Cardiac muscle cell (in vitro differentiated cells and primary cell): ENCODE measurements at regions not wholly inside any gene's neighbourhood (a gene's known extent, or its start where the extent isn't known, plus 50 kb on each side); places are given as distances from the start of the nearest gene placed in this dataset.
A peak's percentile ranks its signal among the peaks of the same experiment; 100 is the strongest.
"Not testable (repeated sequence)": the region's sequence is repeated elsewhere in the genome, so short reads cannot be mapped to it uniquely, and the experiment has no call there.

Source experiments
- DNase-seq, 2 donors: peaks; one replicate each; pipeline versions ENCODE4 v3.0.0 to v3.0.0-alpha.2; 2010 to 2017; ENCODE audit warnings: low read depth in 1 of 2, low spot score in 1 of 2
- H3K27ac ChIP-seq: fragments of 200-600 bp; sonication (generic); 2 replicates; pipeline ENCODE4 v1.5.1; 2016
- H3K27me3 ChIP-seq: fragments of 200-600 bp; sonication (generic); 2 replicates; pipeline ENCODE4 v1.6.0; 2016; ENCODE audit warnings: control low read depth
- H3K36me3 ChIP-seq: fragments of 200-600 bp; sonication (generic); 2 replicates; pipeline ENCODE4 v1.5.1; 2016; ENCODE audit warnings: control low read depth
- H3K4me1 ChIP-seq: fragments of 200-600 bp; sonication (generic); 2 replicates; pipeline ENCODE4 v1.8.1; 2017; ENCODE audit warnings: low read depth, mild to moderate bottlenecking, mixed run types
- H3K4me3 ChIP-seq: fragments of 200-600 bp; sonication (generic); 2 replicates; pipeline ENCODE4 v1.5.1; 2016; ENCODE audit warnings: mild to moderate bottlenecking
- H3K9me3 ChIP-seq: fragments of 200-600 bp; sonication (generic); 2 replicates; pipeline ENCODE4 v1.5.1; 2017; ENCODE audit warnings: low read depth, mild to moderate bottlenecking, control low read depth
- TF ChIP-seq, protein P1 (sequence below): IDR thresholded peaks from 2 replicates; pipeline ENCODE4 v1.5.1; 2012; ENCODE audit warnings: low read depth, mild to moderate bottlenecking, low read length

DNA sequence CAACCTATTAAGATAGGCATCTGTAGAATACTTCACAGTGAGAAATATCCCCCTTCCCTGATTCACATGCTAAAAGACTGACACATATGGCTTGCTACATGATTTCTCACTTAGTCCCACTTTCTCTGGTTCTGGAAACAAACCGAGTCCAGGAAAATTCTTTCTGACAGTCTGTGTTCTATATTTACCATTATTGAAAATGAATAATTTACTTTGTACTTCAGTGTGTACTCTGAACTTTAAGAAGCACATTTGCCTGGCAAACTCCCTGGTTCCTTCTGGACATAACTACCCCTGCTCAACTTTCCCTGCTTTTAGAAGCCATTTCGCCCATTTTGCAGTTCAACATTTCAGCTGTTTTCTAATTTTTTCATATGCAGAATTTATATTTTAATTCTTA is 53.6 kb downstream of the APCS start:
- Histone ChIP-seq H3K36me3 (no peaks in the 10 kb centered on the region), H3K9me3 (no peaks in the 10 kb centered on the region), H3K27ac (no peak overlapping the region), H3K4me3 (no peak overlapping the region), H3K27me3 (no peaks in the 10 kb centered on the region), H3K4me1 (no peaks in the 10 kb centered on the region)
- TF ChIP-seq, protein P1, sequence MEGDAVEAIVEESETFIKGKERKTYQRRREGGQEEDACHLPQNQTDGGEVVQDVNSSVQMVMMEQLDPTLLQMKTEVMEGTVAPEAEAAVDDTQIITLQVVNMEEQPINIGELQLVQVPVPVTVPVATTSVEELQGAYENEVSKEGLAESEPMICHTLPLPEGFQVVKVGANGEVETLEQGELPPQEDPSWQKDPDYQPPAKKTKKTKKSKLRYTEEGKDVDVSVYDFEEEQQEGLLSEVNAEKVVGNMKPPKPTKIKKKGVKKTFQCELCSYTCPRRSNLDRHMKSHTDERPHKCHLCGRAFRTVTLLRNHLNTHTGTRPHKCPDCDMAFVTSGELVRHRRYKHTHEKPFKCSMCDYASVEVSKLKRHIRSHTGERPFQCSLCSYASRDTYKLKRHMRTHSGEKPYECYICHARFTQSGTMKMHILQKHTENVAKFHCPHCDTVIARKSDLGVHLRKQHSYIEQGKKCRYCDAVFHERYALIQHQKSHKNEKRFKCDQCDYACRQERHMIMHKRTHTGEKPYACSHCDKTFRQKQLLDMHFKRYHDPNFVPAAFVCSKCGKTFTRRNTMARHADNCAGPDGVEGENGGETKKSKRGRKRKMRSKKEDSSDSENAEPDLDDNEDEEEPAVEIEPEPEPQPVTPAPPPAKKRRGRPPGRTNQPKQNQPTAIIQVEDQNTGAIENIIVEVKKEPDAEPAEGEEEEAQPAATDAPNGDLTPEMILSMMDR: no peak
- no peak for DNase-seq

- H3K27ac ChIP-seq: no peak overlapping the region
- H3K27me3 ChIP-seq: no peaks in the 10 kb centered on the region
- H3K4me3 ChIP-seq: no peak overlapping the region
- no peaks in the 10 kb centered on the region for H3K9me3 ChIP-seq
- no peak for DNase-seq
- no peaks in the 10 kb centered on the region for H3K36me3 ChIP-seq
- H3K4me1 ChIP-seq: no peaks in the 10 kb centered on the region
- TF ChIP-seq, protein P1: no peak
Measured at GRCh38 chr1:159646687-159647086, 59.1 kb downstream of the APCS start.

DNA sequence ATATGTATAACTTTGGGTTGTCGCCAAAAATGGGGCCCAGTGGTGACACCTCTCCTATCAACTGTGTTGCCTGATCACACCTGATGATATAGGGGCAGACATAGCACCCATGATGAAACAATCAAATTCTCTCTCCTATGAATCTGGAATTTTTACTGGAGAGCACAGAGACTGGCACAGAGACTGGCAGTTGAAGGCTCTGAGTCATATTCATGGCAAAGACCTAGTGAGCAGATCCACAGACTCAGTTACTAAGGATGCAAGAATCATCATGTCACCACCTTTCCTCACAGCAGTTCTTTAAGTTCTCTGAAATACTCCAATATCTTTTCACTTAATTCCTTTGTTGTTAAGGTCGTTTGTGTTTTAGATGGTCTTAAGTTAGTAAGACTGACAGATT is 60.0 kb downstream of the APCS start:
- H3K27me3 ChIP-seq: no peaks in the 10 kb centered on the region
- H3K4me1 ChIP-seq: no peaks in the 10 kb centered on the region
- no peaks in the 10 kb centered on the region for H3K9me3 ChIP-seq
- H3K4me3 ChIP-seq: no peak overlapping the region
- TF ChIP-seq, protein P1: no peak
- no peak overlapping the region for H3K27ac ChIP-seq
- DNase-seq: no peak
- no peaks in the 10 kb centered on the region for H3K36me3 ChIP-seq

DNA sequence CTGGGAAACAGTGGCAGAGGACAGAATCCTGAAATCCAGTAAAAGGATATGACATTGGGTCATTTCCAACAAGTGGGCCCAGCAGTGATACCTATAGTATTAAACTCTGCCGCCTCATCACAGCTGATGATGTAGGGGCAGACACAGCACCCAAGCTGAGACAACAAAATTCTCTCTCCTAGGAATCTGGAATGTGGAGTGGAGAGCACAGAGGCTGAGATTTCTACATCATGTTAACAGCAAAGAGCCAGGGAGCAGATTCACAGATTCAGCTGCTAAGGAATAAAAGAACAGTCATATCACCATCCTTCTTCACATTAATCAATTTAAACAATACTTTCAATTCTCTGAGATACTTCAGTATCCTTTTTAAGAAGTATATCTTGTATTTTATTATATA is 61.9 kb downstream of the CRP start:
- no peaks in the 10 kb centered on the region for H3K4me1 ChIP-seq
- DNase-seq: peak; percentile 9 to 34
- H3K27ac ChIP-seq: no peak overlapping the region
- H3K27me3 ChIP-seq: no peaks in the 10 kb centered on the region
- no peaks in the 10 kb centered on the region for H3K9me3 ChIP-seq
- TF ChIP-seq, protein P1: no peak
- no peak overlapping the region for H3K4me3 ChIP-seq
- no peaks in the 10 kb centered on the region for H3K36me3 ChIP-seq

GRCh38 chr1:159653201-159653600 is 61.2 kb downstream of the CRP start:
- Histone ChIP-seq H3K4me1 (no peaks in the 10 kb centered on the region), H3K27ac (no peak overlapping the region), H3K4me3 (no peak overlapping the region), H3K36me3 (no peaks in the 10 kb centered on the region), H3K9me3 (no peaks in the 10 kb centered on the region), H3K27me3 (no peaks in the 10 kb centered on the region)
- peak in 1 of 2 donors; percentile 62 for DNase-seq
- TF ChIP-seq, protein P1: no peak

DNA sequence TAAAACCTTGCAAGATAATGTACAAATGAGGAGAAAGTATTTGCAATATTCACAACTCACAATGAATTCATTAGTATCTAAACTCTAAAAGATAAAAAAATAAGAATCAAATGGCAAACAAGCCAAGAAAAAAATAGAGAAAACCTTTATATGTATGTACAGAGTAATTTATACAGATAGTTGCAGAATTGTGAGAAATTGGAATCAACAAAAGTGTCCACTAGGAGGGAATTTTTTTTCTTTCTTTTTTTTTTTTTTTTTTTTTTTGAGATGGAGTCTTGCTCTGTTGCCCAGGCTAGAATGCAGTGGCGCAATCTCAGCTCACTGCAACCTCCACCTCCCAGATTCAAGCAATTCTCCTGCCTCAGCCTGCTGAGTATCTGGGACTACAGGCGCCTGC is 56.9 kb downstream of the CRP start:
- H3K27ac ChIP-seq, H3K9me3 ChIP-seq, H3K36me3 ChIP-seq, H3K27me3 ChIP-seq, H3K4me3 ChIP-seq, H3K4me1 ChIP-seq, DNase-seq: not testable (repeated sequence)
